Stimulated activated CD4-positive, alpha-beta T cell treated with anti-CD3 and anti-CD28 coated beads, Interleukin-12 subunit alpha, Interleukin-12 subunit beta, amount 100 ng/mL, for 4 hours (primary cell): ENCODE measurements at regions not wholly inside any gene's neighbourhood (a gene's known extent, or its start where the extent isn't known, plus 50 kb on each side); places are given as distances from the start of the nearest gene placed in this dataset.

ENCODE experiments used
- DNase-seq: peaks from one replicate; pipeline ENCODE4 v3.0.0-alpha.2; 2020

DNA sequence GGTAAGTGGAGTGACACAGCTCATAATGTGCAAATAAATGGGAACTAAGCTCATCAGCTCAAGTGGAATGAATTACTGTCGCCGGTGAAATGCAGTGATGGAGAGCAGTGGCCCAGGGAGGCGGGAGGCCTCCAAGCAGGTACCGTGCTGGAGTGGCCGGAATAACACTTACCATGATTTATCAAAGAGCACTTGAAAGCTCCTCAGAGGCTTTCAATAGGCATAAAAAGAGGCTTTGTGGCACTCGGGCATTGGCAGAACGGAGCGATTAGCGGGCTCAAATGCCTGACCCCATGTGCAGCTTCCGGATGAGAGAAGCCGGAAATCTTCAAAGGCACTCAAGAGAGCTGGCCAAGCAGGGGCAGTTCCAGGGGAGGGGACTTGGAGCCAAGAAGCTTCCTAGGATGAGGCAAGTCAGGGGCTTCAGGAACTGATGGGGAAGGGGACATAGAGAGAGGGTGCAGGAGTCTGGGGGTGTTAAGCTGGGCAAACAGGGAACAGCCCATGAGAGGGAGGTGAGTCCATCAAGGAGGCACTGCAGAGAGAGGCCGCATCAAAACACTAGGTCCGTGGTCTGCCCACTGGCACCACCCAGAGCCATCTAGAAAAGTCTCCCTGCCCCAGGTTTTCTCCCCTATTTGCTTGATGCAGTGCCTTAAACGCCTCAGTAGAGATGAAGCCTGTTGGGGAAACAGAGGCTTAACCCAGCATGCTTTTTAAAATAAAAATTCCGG, 144.0 kb upstream of the IRX6 start:
- no peak for DNase-seq

DNA sequence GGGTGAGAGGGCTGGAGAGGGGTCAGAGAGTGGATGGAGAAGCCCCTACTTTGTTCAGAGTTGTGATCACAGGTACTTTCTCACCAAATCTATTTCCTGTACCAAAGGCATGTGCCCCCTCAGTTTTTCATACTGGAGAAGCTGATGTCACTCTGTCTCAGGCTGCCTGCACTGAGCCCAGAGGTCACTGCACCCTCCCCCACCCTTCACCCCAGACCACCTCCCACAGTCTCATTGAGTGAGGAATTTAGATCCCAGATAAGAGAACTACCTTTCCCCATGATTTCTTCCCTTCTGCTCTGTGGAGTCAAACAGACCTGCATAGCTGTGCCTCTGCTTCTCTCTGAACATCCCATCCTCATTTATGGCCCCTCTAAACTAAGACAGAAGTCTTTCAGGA, 140.0 kb upstream of the IRX6 start:
- DNase-seq: no peak

DNA sequence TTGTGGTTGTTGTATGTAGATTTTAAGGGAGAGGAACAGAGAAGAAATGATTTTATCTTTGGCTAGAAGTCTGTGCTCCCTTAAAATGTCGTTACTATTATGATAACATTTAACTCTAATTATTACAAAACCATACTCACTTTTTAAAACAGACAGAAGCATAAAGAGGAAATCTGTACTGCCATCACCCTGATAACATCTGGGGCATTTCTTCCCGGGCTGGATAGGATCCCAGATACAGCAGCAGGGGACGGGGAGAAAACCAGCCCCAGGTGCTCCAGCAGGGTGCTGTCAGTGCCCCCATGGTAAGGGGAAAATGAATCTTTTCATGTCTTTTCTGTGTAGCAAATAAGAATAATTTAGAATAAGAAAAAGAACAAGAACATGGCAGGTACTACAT, 139.4 kb upstream of the IRX6 start:
- no peak for DNase-seq

DNA sequence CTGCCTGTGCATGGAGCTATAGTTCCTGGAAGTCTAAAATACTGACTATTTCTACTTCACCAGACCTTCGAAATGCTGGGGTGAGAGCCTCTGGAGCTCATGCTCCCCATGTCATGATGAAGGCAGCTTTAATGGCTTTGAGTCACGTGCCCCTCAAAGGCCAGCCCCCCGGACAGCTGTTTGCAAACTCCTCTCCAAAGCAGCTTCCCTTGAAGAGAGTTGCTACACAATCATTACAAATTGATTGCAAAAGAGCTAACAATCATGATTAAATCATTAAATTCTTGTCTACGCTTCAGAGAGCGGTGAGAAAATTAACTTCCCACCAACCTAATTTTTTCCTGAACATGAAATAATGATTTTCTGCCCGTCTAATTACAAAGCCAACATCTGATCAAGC, 134.8 kb upstream of the IRX6 start:
- no peak for DNase-seq

DNA sequence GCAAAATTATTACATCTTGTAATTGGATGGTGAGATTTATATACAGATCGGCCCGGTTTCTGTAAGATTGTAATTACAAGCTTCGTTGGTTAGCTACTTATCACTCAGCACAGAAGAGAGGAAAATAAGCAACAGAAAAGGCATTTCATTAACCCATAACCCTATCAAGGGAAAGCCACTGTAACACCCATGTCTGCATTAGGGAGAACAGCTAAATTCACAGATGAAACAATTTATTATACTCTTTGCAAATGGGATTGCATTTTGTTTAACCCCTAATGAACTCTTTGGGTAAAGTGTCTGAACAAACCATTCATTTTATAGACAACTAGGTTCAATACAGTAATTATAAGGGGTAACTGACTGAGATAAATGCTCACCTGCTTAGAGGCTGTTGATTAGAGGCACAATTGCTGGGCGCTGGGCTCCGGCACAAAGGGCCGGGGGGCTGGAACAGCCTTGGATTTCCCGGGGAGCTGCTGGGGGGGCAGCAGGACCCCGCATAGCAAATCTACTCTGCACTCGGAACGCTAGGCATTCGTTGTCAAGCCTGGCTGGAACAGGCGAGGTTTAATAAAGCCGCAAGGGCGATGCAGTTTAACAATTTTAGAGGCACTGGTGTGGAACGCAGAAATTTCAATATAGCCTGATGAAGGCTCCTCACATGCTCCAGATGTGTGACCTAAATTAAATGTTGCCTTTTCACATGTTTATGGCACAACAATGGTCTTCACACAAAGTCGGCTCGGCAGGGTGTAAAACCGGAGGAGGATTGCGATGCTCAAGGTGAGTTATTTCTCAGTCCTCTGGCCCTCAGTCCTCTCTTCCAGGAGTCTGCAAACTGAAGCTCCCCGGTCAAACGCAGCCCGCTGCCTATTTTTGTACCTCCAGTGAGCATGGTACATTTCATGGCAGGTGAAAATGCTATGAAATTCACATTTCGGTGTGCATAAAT, 134.0 kb upstream of the IRX6 start:
- DNase-seq: no peak

DNA sequence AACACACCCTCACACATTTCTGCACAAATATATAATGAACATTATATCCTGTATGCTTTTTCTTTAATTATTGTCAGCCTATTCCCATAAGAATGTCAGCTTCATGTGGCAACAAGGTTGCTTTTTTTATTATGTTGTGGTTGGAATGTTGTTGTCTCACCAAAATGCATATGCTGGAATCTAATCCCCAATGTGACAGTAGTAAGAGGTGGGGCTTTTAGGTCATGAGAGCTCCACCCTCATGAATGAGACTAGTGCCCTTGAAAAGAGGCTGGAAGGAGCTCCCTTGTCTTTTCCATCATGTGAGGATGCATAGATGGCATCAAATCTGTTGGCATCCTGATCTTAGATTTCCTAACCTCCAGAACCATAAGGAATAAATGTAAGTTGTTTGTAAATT, 131.3 kb upstream of the IRX6 start:
- DNase-seq: no peak

DNA sequence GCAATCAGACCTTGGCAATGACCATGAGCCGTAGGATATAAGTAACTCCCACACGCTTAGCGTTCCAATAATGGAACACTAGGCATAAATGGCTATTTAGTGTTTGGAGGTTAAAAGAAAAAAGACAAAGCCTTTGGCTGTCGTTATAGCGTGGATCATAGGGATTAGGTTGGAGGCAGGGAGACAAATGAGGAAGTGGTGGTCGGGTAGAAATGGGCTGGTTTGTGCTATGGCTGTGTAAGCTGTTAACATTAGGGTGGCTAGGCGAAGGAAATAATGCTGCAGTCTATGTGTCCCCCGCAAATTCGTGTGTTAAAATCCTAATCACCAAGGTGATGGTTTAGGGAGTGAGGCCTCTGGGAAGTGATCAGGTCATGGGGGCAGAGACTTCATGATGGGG, 120.4 kb upstream of the IRX6 start:
- DNase-seq: no peak

DNA sequence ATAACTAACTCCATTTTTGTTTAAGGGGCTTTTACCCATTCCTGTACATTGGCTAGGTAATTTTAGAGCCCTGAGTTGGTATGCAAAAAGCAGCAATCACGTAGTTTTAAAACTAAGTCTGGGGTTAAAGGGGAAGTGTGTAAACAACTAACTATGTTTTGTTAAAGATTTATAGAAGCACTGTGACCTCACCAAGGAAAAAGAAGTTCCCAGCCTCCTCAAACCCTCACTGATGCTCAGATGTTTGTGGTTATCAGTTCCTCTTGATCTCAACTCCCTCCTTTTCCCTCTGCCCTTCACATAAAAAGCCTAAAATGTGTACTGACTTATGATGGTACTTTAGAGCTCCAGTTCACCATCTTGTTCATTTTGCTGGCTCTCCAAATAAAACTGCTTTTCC, 119.9 kb upstream of the IRX6 start:
- DNase-seq: no peak

DNA sequence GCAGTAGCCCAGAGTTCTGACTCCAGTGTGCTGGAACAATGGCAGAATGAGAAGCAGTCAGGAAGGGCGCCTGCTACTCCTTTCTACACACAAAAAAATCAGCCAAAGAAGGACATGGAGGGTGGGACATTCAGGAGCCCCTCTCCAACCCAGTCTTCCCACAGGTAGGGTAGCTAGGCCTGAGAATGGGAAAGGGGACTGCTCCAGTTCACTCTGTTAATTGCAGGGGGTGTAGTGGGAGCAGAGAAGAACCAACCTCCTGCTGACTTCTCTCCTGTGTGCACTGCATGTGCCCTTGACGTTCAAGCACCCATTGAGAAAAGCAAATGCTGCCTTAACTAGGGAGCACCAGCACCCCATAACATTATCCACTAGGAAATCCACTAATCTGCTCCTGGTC, 119.1 kb upstream of the IRX6 start:
- no peak for DNase-seq

DNA sequence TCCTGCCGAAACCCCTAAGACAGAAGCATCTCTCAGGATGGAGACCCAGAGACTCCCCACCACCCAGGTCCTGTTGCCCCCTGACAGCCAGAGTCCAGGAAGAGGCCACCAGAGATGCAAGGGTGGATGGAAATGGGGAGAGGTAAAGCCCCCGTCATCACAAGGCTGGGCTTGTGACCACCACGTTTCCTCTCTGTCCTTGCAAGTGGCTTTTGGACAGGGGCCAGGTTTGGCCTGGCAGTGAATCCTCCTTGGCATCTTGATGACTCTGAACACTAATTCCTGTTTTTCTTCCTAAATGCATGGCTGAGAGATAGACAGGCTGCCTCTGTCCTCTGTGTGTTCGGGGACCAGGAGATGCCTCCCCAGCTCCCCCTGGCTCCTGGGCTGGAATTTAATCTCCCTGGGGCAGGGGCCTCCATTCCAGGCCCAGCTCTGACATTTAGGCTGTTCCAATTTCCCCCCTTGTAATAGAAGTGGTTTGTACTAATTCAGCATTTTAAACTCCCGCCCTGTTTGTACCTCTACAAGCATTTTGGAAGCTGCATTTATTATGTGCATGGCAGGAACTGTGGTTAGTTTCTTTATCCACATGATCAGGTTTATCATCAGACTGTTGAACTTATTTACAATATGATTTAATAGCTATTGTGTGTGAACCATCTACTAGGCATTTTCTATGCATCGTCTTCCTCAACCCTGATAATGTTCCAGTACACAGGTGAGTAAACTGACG, 116.1 kb upstream of the IRX6 start:
- no peak for DNase-seq

DNA sequence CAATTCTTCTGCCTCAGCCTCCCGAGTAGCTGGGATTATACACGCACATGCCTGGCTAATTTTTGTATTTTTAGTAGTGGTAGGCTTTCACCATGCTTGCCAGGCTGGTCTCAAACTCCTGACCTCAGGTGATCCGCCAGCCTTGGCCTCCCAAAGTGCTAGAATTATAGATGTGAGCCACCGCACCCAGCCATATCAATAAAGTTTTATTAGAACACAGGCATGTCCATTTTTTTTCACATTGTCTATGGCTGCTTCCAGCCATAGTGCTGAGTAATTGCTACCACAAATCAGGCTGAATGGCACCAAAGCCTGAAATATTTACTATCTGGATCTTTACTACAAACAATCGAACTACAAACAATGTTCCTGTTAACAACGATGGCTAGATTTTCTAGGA, 114.4 kb upstream of the IRX6 start:
- DNase-seq: no peak

DNA sequence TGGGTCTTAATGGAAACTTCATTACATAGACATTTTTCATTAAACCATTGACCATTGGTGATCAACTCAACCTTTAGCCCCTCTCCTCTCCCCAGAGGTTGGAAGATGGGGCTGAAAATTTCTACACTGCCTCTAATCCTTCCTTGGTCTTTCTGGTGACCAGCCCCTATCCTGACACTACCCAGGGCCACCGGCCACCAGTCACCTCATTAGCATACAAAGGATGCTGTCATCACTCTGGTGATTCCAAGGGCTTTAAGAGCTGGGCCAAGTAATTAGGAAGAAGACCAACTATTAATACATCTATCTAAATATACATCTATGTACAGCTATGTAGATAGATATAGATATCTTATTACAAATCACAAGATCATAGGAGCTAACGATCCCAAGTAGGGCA, 111.2 kb upstream of the IRX6 start:
- no peak for DNase-seq

DNA sequence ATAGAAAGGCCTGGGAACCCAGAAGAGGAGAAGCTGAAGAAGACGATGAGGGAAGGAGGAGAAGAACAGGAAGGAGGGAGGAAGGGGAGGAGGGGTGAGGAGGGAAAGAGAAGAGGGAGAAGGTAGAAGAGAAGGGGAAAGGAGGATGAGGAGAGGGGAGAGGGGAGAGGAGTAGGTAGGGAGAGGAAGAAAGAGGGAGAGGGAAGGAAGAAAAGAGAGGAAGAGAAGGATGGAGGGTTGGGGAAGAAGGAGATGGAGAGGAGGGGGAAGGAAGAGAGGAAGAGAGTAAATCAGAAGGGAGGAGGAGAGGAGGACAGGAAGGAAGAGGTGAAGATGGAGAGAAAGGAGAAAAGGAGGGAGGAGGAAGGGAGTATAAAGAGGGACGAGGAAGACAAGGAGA, 109.6 kb upstream of the IRX6 start:
- DNase-seq: no peak

DNA sequence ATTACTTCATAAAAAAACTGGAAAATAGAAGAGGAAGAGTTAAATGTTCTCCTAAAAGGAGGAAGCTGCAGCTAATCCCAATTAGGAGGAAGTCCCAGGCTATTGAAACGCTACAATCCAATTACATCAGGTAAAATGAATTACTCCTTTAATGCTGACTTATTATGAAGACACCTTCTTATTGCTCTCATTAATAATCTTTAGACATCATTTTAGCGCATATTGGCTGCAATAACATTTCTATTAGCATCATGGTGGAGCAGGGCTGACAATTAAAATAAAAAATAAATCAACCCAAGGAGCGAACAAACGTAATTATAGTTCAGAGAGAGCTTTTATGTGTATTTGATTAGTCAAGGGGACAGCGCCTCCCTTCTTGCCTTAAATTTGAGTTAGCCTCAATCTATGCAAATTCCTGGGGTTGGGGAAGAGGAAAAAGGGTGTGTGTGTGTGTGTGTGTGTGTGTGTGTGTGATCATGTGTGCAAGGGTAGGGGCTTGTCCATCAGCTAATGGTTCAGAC, 109.0 kb upstream of the IRX6 start:
- DNase-seq: no peak

DNA sequence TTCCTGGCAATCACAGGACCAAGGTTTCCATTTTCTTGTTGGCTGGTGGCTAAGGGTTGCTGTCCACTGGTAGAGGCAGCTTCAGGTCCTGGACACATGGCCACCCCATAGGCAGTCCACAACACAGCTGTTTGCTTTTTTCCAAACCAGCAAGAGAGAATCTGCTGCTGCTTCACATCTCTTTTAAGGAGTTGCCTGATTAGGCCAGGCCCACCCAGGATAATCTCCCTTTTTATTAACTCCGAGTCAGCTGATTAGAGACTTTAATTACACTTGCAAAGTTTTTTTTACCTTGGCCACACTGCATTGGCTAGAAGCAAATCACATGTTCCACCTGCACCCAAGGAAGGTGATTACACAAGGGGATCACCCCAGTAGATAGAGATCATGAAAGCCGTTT, 106.6 kb upstream of the IRX6 start:
- no peak for DNase-seq

DNA sequence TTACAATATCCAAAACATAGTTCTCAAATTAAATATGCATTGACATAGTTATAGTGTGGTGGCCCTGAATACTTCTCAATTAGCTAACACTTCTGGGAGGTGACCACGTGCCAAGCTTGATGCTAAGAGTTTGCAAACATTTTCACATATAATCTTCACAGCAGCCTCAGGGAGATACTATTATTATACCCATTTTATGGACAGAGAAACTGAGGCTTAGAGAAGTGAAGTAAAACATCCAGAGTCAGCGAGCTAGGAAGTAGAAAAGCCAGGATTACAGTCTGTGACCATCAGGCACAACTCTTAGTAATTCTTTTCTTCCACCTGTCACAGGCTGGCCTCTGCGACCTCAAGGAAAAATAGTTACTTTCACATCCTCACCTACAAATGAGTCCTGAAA, 102.2 kb upstream of the IRX6 start:
- DNase-seq: no peak

DNA sequence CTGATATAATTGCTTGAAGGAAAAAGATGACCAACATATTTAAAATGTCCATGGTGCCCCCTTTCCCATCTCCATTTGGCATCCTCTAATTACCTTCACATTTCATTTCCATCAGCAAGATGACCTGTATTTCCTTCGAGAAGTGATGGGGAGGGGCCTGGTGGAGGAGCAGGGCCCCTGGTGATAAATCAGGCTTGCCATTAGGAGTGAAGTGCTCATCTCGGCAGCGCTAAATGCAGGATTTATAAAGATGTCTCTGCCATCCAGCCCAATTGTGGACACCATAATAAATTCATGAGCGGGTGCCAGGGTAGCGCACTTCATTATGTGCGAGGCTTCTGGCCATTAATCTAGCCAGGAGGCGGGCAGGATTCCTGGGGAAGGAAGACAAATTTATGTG, 101.5 kb upstream of the IRX6 start:
- no peak for DNase-seq

DNA sequence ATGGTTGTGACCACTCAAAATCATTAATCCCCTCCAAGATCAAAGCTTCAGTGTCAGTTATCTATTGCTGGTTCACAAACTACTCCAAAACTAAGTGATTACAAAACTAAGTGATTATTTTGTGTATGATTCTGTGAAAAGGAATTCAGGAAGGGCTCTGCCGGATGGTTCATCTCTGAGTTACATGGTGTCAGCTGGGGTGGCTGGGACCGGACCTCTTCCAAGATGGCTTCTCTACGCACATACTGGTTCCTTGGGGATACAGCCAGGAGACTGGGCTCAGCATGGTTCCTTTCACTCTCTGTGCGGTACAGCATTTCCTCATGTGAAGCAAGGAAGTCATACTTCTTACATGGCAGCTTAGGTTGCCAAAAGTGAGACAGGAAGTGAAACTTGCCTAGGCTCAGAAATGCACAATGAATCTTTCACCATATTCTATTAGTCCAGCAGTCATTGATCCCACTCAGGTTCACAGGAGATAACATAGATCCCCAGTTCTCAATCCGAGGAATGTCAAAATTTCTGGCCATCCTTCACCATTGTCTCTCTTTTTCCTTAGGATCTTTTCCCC, 97.9 kb upstream of the IRX6 start:
- no peak for DNase-seq

DNA sequence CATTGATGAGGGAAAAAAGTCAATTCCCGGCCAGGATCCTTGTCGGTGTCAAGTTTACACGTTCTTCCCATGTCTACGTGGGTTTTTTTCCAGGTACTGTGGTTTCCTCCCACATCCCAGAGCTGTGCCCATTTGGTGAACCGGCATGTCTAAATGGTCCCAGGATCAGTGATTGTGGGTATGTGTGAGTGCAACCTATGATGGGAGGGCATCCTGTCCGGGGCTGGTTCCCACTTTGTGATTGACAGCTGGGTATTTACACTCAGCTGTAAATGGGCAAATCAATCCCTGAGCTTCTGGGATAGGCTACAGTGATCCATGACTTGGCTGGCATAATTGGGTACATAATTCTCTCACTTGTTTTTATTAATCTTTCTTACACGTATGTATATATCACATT, 91.2 kb upstream of the IRX6 start:
- no peak for DNase-seq

DNA sequence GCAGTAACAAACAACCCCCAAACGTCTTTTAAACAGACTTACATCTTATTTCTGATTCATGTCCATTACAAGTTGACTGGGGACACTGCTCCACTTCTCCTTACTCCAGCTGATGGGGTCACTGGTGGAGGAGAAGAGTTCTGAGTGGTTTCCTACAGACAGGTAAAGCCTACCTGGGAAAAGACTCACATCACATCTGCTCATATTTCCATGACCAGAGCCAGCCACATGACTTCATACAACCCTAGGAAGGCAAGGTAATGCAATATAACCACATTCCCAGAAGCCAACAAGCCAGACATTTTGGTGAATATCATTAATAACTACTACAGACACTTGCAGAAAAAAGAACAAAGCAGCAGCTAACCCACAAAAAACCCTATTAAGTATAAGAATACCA, 90.5 kb upstream of the IRX6 start:
- no peak for DNase-seq

DNA sequence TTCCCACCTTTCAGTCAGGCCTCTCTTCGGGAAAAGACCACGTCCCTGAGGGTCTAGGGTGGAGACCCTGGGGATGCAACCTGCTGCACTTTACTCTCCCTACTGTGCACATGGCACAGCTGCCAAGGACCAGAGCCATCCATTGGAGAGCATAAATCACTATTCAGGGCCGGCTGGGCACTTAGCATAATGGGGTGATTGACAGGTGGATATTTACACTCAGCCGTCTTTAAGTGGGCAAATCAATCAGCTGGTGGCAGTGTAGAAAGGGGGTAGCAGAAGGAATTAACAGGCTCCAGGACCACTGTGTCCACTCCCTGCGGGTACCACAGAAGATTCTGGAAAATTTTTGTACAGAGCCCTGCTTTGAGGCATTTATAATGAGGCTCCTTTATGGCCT, 87.3 kb upstream of the IRX6 start:
- DNase-seq: no peak

DNA sequence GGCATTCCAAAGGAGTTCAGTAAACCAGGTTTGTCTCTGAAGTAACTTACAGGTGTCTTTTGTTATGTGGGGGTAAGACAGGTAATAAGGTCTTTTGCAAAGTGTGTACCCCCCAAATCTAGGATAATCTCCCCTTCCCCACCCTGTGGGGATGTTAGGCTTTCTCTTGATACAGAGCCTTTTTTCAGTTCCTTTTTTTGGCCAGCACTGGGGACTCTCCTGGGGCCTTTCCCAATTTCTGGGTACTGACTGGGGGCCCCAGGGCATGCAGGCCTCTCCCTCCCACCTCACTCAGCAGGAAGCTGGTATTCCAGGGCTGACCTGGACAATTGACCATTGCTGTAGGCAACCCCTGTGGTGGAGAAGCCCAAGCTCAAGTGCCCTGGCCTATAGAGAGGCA, 84.3 kb upstream of the IRX6 start:
- no peak for DNase-seq

DNA sequence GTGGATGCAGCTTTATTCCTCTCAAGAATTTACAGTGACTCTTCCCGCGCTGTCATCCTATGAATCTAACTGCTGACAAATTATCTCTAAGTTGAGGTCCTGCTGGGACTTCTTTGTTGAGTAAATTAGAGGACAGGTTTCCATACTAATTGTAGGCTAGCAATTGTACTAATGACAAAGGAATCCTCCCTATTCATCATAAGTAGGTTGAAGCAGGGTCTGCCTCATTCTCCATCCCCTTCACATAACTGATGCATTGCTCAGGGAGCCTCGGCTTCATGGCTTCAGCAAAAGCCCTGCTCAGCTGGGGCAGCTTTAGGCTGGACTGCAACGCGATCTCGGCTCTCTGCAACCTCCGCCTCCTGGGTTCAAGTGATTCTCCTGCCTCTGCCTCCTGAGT, 83.1 kb upstream of the IRX6 start:
- DNase-seq: no peak
